HG03060 (cell line): ENCODE measurements at regions not wholly inside any gene's neighbourhood (a gene's known extent, or its start where the extent isn't known, plus 50 kb on each side); places are given as distances from the start of the nearest gene placed in this dataset.

Experiments
- ATAC-seq: cut with Tn5 transposase; IDR thresholded peaks from one replicate; pipeline ENCODE4 v1.9.1; 2021; ENCODE audit warnings: low read depth, moderate number of reproducible peaks; ENCODE audit not compliant: unreplicated experiment

DNA sequence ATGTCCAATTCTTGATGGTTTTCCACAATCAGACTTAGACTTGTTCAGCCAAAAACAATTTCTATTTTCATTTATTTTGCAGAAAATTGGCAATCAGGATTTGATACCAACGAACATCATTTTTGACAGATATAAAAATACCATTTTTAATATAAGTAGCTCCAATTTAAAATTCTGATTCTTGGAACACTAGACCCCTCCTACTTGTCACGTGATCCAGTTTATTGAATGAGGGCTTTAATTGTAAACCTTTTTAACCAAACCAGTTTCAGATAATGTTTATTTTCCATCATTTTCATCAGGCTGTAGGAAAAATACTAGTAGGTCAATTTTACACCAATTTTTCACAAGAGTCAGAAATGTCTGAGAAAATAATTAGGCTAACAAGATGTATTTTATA lies 607.2 kb upstream of the RGS18 start:
- no peak for ATAC-seq

DNA sequence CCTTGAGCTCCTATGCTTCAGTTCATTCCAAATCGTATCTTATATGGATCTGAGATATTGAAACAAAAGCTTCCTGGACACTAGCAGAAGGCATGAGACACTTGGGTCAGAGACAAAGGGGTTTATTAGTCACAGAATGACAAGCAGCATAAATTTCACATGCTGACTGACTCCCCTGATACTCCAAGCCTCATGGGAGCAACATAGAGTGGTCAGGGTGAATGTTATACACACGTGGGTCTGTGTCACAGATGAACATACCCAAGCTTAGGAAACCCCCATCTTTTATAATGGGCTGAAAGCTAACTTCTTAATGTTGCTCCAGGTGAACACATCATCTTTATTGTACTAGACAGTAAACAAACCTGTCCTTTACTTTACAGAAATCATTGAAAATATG lies 599.9 kb upstream of the RGS18 start:
- peak; percentile 43 for ATAC-seq

DNA sequence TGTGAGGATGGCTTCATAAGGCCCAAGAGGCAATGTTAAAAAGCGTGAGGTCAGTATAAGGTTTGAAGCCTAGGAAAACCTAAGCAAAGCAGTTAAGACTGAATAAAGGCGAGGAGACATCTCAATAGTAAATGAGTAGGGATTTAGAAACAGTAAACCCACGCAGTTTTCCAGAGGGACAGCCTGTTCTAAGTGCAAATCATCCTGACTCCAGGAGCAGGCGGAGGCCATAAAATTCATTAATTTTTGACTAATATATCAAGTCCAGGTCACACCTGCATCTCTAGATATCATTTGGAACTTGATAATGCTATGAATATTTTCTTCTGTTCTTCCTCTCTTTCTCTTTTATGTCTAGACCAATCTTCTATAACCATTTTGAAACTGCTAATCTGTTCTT lies 597.0 kb upstream of the RGS18 start:
- ATAC-seq, result no peak

GRCh38 chr1:191564275-191564674 lies 594.0 kb upstream of the RGS18 start:
- ATAC-seq, result no peak

GRCh38 chr1:191572479-191572878 lies 585.8 kb upstream of the RGS18 start:
- ATAC-seq, result no peak

- ATAC-seq, result no peak
These were observed 583.1 kb upstream of the RGS18 start for GRCh38 chr1:191575180-191575579.

GRCh38 chr1:191575746-191576145 lies 582.5 kb upstream of the RGS18 start:
- ATAC-seq, result no peak

- no peak for ATAC-seq
These were observed 581.0 kb upstream of the RGS18 start for GRCh38 chr1:191577213-191577612.

GRCh38 chr1:191578281-191578680 lies 580.0 kb upstream of the RGS18 start:
- ATAC-seq, result no peak

DNA sequence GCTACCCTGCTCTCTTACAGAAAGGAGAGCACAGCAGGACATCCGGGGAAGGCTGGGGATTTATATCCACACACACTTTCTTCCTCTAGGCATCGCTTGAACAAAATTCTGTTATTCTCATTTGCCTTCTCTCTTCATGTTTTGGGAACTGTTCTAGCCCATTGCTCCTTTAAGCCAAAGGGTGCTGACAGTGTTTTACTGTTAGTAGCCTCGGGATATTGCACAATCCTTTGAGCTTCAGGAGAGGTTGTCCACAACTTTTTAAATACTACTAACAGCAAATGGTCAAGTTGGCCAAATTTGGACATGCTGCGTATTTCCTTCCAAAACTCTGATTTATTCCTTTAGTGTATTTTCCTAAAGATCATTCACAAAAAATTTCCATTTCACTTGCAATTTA lies 579.2 kb upstream of the RGS18 start:
- ATAC-seq, result no peak

DNA sequence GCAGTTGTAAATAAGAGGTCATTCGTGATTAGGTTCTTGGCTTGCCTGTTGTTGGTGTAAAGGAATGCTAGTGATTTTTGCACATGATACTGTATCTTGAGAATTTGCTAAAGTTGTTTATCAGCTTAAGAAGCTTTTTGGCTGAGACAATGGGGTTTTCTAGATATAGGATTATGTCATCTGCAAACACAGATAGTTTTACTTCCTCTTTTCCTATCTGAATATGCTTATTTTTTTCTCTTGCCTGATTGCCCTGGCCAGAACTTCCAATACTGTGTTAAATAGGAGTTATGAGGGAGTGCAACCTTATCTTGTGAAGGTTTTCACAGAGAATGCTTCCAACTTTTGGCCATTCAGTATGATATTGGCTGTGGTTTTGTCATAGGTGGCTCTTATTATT lies 576.1 kb upstream of the RGS18 start:
- peak; percentile 72 for ATAC-seq

DNA sequence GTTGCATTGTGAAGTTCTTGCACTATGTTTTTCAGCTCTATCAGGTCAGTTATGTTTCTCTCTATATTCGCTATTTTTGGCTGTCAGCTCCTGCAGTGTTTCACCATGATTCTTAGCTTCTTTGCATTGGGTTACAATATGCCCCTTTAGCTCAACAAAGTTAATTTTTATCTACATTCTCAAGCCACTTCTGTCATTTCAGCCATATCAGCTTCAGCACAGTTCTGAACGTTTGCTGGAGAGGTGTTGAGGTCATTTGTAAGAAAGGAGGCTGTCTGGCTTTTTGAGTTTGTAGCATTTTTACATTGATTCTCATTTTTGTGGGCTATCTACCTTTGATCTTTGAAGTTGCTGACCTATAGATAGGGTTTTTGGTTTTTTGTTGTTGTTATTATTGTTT lies 573.2 kb upstream of the RGS18 start:
- no peak for ATAC-seq

DNA sequence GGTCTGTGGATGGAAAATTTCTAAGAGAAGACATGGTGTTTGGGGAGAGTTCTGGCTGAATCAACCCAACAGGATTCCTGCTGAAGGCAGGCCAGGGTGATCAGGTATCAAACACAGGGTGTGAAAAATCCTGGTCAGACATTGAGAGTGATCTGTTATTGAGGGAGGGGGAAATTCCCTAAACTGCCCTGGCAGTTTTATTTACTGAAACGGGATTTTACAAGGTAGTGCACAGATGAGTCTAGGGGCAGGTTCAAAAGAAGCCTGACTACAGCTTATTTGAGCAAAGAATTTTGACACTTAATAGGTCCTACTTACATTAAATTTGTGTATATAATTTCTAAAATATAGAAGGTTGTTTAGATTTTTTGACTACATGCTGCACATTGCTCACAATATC lies 569.4 kb upstream of the RGS18 start:
- ATAC-seq, result no peak

DNA sequence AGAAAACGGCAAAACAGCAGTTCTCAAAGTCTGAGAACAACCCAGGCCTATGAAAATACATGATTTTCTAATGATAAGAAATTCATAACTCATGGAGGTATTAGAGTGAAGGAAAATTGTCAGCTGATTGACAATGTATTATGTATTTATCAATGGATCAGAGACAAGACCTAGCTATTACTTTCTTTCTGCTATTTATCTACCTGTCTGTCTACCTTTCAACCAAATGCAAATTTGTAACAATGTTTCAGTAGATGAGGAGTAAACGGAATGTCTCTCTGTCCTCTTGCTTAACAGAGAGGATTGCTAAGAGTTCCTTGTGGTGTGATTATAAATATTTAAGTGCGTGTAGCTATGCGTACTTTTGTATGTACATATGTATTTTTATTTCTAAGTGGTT lies 568.7 kb upstream of the RGS18 start:
- ATAC-seq, result no peak

DNA sequence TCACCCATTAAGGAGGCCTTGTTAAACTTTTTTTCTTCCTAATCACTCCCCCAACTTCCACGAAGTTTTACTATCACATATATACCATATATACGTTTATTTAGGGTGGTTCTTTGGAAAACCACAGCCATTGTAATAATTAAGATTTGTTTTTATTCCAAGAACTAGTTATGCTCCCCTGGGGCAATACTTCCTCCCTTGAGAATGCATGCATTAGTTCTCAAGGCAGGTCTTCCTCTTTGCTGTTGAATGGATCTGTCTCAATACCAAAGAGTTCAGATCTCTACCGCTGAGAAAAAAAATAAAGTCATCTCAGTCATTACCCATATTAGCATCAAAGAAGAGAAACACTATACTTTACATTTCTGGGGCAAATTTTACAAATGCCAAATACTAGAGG lies 567.7 kb upstream of the RGS18 start:
- no peak for ATAC-seq

DNA sequence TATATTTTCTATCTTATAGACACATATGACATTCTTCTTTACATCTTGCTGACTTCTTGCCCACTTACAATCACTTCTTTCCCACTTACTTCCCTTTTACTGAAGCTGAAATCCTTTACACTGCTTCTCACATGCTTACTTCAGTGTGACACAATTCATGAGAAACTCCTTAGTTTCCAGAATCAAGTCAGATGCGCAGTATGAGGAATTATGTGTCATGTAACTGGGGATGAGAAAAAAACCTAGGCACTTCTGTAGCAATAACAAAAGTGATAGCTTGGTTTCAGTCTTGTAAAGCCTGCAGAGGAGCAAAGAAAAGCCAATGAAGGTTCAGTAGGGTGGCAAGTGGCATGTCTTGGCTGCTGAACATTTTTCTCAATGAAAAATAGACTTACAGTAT lies 566.2 kb upstream of the RGS18 start:
- no peak for ATAC-seq

DNA sequence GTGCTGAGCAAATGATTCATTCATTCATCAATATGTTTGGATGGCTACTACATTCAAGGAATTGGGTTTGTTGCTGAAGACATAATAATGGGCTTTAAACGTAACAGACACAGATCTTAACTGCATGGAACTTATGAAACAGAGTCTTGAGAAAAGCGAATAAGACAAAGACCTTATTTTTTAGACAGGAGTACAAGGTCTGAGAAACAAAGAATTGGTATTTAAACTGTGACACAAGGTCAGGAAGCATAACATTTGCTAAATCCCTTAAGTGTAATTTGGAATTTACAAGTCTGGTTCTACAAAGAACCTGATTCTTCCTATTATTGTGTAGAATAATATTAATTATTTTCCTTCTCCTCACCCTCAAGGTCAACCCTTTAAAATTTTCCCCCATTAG lies 565.4 kb upstream of the RGS18 start:
- no peak for ATAC-seq

DNA sequence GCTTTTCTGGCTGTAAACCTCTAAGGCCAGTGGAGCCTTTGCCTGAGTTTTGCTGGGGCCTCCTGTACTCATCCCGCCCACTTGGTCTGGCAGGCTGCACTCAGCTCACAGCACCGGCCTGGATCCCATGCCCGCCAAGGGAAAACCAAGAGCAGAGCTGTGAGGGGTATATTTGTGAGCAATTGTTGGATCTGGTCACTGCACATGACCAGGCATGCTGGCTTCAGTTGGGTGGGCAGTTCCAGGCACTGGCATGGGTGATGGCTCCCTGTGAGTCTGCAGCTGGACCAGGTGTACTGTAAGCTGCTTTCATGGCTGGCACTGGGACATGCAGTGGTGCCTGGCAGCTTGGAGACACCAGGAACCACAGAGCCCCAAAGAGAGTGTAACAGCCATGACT lies 563.1 kb upstream of the RGS18 start:
- ATAC-seq, result no peak

GRCh38 chr1:191608367-191608766 lies 549.9 kb upstream of the RGS18 start:
- no peak for ATAC-seq

- no peak for ATAC-seq
These were observed 549.0 kb upstream of the RGS18 start for GRCh38 chr1:191609305-191609704.

DNA sequence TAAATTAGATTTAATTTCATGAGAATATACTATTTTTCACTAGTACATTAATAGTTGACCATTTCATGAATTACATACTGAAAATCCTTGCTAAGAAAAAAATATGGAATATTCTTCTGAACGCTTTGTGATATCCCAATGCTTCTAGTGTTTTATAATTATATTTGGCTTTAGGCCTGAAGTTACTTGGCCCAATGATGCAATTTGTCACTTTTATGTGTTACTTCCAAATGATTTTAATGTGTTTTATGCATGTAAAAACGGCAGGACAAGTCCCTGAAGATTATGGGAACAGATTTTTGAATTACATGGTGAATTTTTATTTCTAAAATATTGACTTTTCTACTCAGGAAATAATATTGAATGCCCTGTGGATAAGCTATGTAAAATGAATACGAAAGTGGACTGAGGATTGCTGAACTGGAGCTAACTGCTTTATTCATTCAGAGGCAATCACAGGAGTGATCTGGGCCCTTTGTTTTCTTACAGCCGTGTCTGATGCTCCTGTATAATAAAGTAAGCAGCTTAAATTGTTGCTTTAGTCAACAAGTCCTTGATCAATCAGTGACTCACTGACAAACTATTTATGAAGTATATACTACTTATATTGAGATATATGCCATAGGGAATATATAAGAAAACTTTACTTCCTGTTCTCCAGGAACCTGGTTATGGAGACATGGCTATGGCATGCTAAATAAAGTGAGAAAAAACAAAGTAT lies 543.0 kb upstream of the RGS18 start:
- ATAC-seq, result no peak

DNA sequence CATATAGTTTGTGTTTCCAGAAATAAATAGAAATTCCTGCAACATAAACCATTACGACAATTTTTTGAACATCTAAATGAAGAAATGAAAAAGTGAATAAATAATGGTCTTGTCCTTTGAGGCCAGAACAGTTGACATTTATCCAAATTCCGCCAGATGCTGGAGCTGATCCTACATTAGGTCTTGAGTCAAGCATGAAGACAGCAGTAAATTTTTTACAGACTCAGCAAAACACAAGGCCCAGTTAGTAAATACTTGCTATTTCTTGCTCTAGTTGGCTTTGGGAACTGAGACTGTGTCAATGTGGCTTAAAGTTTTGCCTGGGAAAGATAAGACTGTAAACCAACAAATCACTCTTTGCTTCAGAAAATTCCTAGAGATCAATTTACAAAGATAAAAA lies 540.1 kb upstream of the RGS18 start:
- ATAC-seq, result no peak

DNA sequence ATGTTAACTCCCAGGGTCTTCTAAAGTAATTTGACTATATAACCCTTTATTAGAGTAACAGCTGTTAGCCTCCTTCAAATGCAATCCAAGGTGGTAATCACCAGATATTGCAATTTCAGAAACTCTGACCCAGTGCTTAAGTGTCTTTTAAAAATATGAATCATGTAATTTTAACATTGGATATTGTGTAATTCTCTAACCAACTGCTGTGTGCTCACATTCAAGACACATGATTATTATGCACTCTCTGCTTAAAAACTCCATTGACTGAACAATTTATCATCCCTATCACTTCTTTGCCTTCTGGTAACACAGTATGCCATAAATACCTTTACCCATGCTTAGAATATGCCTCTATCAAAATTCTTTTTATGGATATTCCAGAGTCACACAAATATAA lies 537.4 kb upstream of the RGS18 start:
- no peak for ATAC-seq
